ENCODE measurements at regions not wholly inside any gene's neighbourhood (a gene's known extent, or its start where the extent isn't known, plus 50 kb on each side); places are given as distances from the start of the nearest gene placed in this dataset.

DNA sequence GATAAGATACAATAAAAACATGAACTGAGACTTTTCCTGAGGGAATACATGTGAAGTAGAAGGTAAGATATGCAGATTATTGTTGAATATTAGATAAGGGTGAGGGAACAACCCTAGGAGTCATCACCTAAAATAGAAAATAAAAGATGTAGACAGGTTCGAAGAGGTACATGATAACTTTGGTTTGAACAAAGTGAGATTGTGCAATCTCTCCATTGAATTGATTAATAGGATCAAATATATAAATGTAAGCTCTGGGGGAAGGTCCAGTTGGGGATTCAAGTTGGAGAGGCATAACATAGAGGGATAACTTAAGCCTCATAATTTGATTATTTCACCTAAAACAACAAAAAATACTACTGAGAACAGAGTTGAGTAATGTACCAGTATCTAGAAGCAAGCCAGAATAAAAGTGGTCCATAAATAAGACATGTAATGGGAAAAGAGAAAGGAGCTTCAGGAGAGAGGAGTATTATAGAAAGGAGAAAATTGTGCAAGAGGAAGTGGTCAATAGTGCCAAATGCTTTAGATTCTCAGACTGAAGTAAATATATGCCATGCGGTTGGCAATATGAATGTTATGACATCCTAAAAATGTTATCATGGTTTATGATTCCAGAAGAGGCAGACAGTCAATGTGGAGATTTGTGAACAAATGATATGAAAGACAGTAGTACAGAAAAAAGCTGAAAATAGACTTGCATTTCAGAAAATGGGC is 282.3 kb upstream of the CHRM2 start:
- no peak for DNase-seq (ENCODE audit: low read depth)
- Histone ChIP-seq H3K4me2 (ENCODE audit: low read length) (no peak overlapping the region), H2AFZ (ENCODE audit: low read depth, low read length) (no peak overlapping the region), H3K27ac (ENCODE audit: low read depth, low read length) (no peak overlapping the region), H3K4me3 (ENCODE audit: insufficient read depth, low read depth, low read length) (no peak overlapping the region), H3K9me3 (ENCODE audit: insufficient read depth, low read depth, low read length) (no peaks in the 10 kb centered on the region), H4K20me1 (ENCODE audit: insufficient read depth, low read length) (no peaks in the 10 kb centered on the region), H3K9ac (ENCODE audit: low read length) (no peak overlapping the region), H3K36me3 (ENCODE audit: insufficient read depth, low read length) (no peaks in the 10 kb centered on the region), H3K27me3 (ENCODE audit: insufficient read depth, low read length) (no peaks in the 10 kb centered on the region), H3K79me2 (ENCODE audit: insufficient read depth, low read length) (no peaks in the 10 kb centered on the region), H3K4me1 (ENCODE audit: insufficient read depth, low read length) (no peaks in the 10 kb centered on the region)
- Mint-ChIP-seq H3K36me3 (ENCODE audit: low read depth, unreplicated experiment) (no peaks in the 10 kb centered on the region), H3K4me1 (ENCODE audit: low read depth, unreplicated experiment) (no peaks in the 10 kb centered on the region), H3K9me3 (ENCODE audit: unreplicated experiment) (no peaks in the 10 kb centered on the region), H3K27me3 (ENCODE audit: low read depth, unreplicated experiment) (no peaks in the 10 kb centered on the region), H3K27ac (ENCODE audit: unreplicated experiment) (no peak overlapping the region), H3K4me3 (ENCODE audit: unreplicated experiment) (no peak overlapping the region)
- TF ChIP-seq, protein P1, sequence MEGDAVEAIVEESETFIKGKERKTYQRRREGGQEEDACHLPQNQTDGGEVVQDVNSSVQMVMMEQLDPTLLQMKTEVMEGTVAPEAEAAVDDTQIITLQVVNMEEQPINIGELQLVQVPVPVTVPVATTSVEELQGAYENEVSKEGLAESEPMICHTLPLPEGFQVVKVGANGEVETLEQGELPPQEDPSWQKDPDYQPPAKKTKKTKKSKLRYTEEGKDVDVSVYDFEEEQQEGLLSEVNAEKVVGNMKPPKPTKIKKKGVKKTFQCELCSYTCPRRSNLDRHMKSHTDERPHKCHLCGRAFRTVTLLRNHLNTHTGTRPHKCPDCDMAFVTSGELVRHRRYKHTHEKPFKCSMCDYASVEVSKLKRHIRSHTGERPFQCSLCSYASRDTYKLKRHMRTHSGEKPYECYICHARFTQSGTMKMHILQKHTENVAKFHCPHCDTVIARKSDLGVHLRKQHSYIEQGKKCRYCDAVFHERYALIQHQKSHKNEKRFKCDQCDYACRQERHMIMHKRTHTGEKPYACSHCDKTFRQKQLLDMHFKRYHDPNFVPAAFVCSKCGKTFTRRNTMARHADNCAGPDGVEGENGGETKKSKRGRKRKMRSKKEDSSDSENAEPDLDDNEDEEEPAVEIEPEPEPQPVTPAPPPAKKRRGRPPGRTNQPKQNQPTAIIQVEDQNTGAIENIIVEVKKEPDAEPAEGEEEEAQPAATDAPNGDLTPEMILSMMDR (IDR thresholded peaks at IDR 0.05; ENCODE audit: insufficient read depth, low read depth, low read length): no peak
- no peak for FAIRE-seq

DNA sequence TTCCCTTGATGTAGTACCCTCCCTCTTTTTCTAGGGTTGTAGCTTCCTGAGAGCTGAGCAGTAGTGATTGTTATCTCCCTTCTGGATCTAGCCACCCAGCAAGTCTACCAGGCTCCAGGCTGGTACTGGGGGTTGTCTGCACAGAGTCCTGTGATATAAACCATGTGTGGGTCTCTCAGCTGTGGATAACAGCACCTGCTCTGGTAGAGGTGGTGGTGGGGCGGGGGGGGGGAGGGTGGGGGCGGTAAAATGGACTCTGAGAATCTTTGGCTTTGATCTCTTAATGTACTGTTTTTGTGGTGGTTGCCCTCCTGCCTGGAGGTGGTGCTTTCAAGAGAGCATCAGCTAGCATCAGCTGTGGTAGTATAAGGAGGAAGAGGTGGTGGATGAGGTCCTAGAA is 302.0 kb upstream of the CHRM2 start:
- no peaks in the 10 kb centered on the region for H3K36me3 Mint-ChIP-seq (ENCODE audit: low read depth, unreplicated experiment)
- no peak overlapping the region for H3K9ac ChIP-seq (ENCODE audit: low read length)

DNA sequence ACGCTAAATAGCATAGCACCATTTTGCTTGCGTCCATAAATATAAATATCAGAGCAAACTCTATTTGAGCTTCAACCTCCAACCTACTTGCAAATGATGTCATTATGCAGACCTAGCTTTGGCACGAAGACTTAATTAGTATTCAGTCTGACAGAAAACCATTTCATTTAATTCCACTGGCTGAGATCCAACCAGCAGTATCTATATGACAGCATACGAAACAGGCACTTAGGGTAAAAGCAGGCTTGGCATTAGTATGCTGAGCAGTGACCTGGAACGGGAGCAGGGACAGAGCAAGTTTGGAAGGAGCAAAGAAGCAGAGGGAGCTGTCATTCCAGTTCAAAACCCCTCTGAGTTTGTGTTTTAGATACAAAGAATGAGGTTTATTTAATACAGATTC is 312.5 kb upstream of the CHRM2 start:
- no peak overlapping the region for H3K27ac ChIP-seq (ENCODE audit: low read depth, low read length)
- no peaks in the 10 kb centered on the region for H4K20me1 ChIP-seq (ENCODE audit: insufficient read depth, low read length)
- H3K27me3 Mint-ChIP-seq (ENCODE audit: low read depth, unreplicated experiment): no peaks in the 10 kb centered on the region
- no peaks in the 10 kb centered on the region for H3K9me3 Mint-ChIP-seq (ENCODE audit: unreplicated experiment)
- no peaks in the 10 kb centered on the region for H3K27me3 ChIP-seq (ENCODE audit: insufficient read depth, low read length)
- no peaks in the 10 kb centered on the region for H3K79me2 ChIP-seq (ENCODE audit: insufficient read depth, low read length)
- H3K4me1 ChIP-seq (ENCODE audit: insufficient read depth, low read length): no peaks in the 10 kb centered on the region
- DNase-seq (ENCODE audit: low read depth) (peak; percentile 14), FAIRE-seq (no peak)
- no peak overlapping the region for H3K4me3 ChIP-seq (ENCODE audit: insufficient read depth, low read depth, low read length)
- no peak overlapping the region for H3K9ac ChIP-seq (ENCODE audit: low read length)
- no peak overlapping the region for H3K27ac Mint-ChIP-seq (ENCODE audit: unreplicated experiment)
- no peaks in the 10 kb centered on the region for H3K4me1 Mint-ChIP-seq (ENCODE audit: low read depth, unreplicated experiment)
- no peak overlapping the region for H3K4me3 Mint-ChIP-seq (ENCODE audit: unreplicated experiment)
- H3K4me2 ChIP-seq (ENCODE audit: low read length): peak overlapping the region; percentile 34
- H3K36me3 ChIP-seq (ENCODE audit: insufficient read depth, low read length): no peaks in the 10 kb centered on the region
- H3K9me3 ChIP-seq (ENCODE audit: insufficient read depth, low read depth, low read length): no peaks in the 10 kb centered on the region
- TF ChIP-seq, protein P1 (IDR thresholded peaks at IDR 0.05; ENCODE audit: insufficient read depth, low read depth, low read length): no peak
- no peak for TF ChIP-seq EZH2 (IDR thresholded peaks at IDR 0.05; ENCODE audit: insufficient read depth, low read length)
- H3K36me3 Mint-ChIP-seq (ENCODE audit: low read depth, unreplicated experiment): no peaks in the 10 kb centered on the region
- no peak overlapping the region for H2AFZ ChIP-seq (ENCODE audit: low read depth, low read length)

More for the DNA sequence above, 302.0 kb upstream of the CHRM2 start:
- H3K4me2 ChIP-seq (ENCODE audit: low read length): no peak overlapping the region
- no peaks in the 10 kb centered on the region for H4K20me1 ChIP-seq (ENCODE audit: insufficient read depth, low read length)
- DNase-seq (ENCODE audit: low read depth) (no peak), FAIRE-seq (no peak)
- no peak overlapping the region for H2AFZ ChIP-seq (ENCODE audit: low read depth, low read length)
- peaks cover 4% of the 10 kb centered on the region for H3K9me3 Mint-ChIP-seq (ENCODE audit: unreplicated experiment)
- no peak overlapping the region for H3K27ac Mint-ChIP-seq (ENCODE audit: unreplicated experiment)
- H3K27me3 Mint-ChIP-seq (ENCODE audit: low read depth, unreplicated experiment): no peaks in the 10 kb centered on the region
- no peaks in the 10 kb centered on the region for H3K27me3 ChIP-seq (ENCODE audit: insufficient read depth, low read length)
- H3K4me1 ChIP-seq (ENCODE audit: insufficient read depth, low read length): no peaks in the 10 kb centered on the region
- no peaks in the 10 kb centered on the region for H3K79me2 ChIP-seq (ENCODE audit: insufficient read depth, low read length)
- H3K4me3 ChIP-seq (ENCODE audit: insufficient read depth, low read depth, low read length): no peak overlapping the region
- no peaks in the 10 kb centered on the region for H3K9me3 ChIP-seq (ENCODE audit: insufficient read depth, low read depth, low read length)
- no peak overlapping the region for H3K27ac ChIP-seq (ENCODE audit: low read depth, low read length)
- no peak overlapping the region for H3K4me3 Mint-ChIP-seq (ENCODE audit: unreplicated experiment)
- H3K36me3 ChIP-seq (ENCODE audit: insufficient read depth, low read length): no peaks in the 10 kb centered on the region
- TF ChIP-seq, protein P1 (IDR thresholded peaks at IDR 0.05; ENCODE audit: insufficient read depth, low read depth, low read length): no peak
- no peak for TF ChIP-seq EZH2 (IDR thresholded peaks at IDR 0.05; ENCODE audit: insufficient read depth, low read length)
- no peaks in the 10 kb centered on the region for H3K4me1 Mint-ChIP-seq (ENCODE audit: low read depth, unreplicated experiment)
